Body of pancreas (tissue), 4 donors: ENCODE measurements at regions not wholly inside any gene's neighbourhood (a gene's known extent, or its start where the extent isn't known, plus 50 kb on each side); places are given as distances from the start of the nearest gene placed in this dataset.

Experiments
- POLR2A ChIP-seq, 3 donors: fragments of 450-650 bp; IDR thresholded peaks; one replicate each; pipeline ENCODE4 v1.6.1; 2016; ENCODE audit warnings: antibody characterized with exemption in 3 of 3, mild to moderate bottlenecking in 2 of 3
- TF ChIP-seq, protein P1 (sequence below), 7 experiments: fragments of 450-650 bp in 4 of 7; fragments of 200-600 bp in 3 of 7; sonication (generic) in 3 of 7; IDR thresholded peaks; one replicate each; pipeline ENCODE4 v1.5.1; 2016 to 2019; ENCODE audit warnings: antibody characterized with exemption in 7 of 7

DNA sequence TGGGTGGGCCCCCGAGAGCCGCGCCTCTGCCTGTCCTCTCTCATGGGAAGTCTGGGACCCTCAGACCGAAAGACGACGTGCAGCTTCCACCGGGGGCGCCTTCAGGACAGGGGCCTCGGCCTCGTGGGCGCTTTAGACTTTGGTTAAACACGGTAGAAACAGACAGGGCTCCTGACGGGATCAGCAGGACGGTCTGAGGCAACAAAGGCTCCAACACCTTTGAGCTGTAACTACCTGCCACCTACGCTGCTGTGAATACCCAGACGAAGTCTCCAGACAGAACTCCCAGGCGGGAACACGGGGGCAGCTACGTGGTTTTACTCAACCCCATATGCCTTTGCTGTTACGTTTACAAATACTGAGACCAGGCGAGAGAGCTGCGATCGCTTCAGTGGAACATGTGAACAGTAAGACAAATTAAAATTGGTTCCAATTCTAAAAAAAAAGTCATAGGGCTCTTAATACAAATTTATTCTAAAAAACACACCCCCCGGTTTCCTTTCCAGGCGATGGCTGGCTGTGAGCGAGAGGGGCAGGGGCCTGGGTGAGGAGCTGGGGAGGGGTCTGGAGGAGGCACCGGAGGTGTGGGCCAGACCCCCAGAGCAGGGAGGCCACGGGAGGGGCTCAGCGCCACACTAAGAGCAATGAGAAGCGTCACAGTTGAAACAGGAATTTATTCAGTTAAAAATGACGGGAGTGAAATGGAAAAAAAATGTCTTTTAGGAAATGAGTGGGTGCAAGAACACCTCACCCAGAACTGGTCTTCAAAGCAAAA is 453.2 kb downstream of the QKI start:
- TF ChIP-seq, protein P1, sequence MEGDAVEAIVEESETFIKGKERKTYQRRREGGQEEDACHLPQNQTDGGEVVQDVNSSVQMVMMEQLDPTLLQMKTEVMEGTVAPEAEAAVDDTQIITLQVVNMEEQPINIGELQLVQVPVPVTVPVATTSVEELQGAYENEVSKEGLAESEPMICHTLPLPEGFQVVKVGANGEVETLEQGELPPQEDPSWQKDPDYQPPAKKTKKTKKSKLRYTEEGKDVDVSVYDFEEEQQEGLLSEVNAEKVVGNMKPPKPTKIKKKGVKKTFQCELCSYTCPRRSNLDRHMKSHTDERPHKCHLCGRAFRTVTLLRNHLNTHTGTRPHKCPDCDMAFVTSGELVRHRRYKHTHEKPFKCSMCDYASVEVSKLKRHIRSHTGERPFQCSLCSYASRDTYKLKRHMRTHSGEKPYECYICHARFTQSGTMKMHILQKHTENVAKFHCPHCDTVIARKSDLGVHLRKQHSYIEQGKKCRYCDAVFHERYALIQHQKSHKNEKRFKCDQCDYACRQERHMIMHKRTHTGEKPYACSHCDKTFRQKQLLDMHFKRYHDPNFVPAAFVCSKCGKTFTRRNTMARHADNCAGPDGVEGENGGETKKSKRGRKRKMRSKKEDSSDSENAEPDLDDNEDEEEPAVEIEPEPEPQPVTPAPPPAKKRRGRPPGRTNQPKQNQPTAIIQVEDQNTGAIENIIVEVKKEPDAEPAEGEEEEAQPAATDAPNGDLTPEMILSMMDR (IDR thresholded peaks at IDR 0.05): no peak
- no peak for TF ChIP-seq POLR2A (IDR thresholded peaks at IDR 0.05)
